HG03575 (cell line): ENCODE measurements at regions not wholly inside any gene's neighbourhood (a gene's known extent, or its start where the extent isn't known, plus 50 kb on each side); places are given as distances from the start of the nearest gene placed in this dataset.
"Not testable (repeated sequence)": the region's sequence is repeated elsewhere in the genome, so short reads cannot be mapped to it uniquely, and the experiment has no call there.

Experiments used
- ATAC-seq: cut with Tn5 transposase; IDR thresholded peaks from one replicate; pipeline ENCODE4 v1.9.1; 2021; ENCODE audit not compliant: unreplicated experiment, insufficient number of reproducible peaks, low FRiP score; ENCODE audit errors: extremely low read depth

DNA sequence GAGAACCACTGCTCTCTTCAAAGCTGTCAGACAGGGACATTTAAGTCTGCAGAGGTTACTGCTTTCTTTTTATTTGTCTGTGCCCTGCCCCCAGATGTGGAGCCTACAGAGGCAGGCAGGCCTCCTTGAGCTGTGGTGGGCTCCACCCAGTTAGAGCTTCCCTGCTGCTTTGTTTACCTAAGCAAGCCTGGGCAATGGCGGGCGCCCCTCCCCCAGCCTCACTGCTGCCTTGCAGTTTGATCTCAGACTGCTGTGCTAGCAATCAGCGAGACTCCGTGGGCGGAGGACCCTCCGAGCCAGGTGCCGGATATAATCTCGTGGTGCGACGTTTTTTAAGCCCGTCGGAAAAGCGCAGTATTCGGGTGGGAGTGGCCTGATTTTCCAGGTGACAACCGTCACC lies 150.8 kb downstream of the FAM170A start:
- ATAC-seq: not testable (repeated sequence)

DNA sequence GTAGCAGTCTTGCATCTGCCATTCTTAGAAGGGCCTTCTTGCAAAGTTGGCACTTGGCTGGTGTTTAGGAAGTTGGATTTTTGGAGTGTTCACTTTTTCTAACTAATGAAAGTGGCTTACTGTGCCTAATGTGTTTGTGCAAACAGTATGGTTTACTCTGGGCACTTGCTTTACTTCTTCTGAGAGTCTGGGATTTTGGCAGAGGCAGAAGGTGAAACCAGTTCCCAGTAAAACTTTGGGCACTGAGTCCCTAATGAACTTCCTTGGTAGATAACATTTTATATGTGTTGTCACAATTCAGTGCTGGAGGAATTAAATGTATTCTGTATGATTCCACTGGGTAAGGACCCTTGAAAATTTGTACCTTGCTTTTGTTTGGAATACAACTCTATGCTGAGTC lies 155.7 kb downstream of the FAM170A start:
- no peak for ATAC-seq

DNA sequence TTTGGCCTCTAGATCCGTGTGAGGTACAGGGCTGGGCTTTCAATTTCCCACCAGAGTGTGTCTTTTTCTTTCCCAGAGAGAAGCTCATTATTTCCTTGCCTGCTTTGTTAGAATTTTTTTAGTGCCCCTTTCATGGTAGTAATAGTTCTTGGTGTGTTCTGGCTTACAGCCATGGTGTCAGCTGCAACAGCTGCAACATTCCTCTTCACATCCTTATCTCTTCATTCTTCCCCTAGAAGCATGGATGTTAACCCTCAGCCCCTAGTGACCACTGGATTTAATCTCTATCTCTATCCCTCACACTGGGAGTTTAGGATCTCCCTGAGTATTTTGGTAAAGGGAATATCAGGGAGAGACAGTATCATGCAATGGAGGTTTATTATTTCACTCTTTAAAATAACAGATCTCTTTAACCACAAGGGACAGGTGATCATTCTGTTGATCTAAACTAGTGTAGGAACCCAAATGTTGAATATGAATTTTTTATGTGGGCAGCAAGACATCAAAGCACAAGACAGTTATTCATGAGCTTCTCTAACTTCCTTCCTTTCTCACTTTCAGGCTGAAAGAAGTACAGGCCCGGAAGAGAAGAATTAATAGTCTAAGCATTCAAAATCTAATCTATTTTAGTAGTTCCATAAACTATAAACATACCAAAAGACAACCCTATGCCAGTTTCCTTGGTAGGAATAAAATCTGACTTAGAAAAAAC lies 160.2 kb downstream of the FAM170A start:
- no peak for ATAC-seq

DNA sequence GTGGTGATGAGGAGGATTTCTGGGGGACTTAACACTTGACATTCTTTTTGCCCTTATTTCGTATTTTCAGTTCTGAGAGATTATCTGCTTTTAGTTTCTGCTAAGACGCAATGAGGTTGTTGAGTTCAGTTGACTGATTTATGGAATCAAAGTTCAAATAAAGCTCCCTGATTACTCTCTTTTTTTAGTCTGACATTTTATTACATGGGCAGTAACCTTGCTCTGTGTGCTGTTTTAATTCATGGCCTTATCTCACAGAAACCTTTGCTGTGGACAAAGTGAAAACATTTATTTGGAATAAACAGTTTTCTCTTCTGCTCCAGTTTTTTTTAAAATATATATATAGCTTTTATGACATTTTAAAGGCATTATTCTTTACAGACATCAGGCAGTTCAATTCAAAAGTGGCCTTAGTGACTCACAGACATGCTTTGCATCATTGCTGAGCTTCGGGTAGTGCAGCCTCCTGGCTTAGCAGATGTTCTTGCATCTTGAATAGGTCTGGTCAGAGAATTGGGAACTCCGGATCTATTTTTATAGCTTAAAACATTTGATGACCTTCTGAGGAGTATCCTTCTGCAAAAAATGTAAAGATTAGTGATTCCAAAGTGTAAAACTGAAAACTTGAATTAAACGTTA lies 162.9 kb downstream of the FAM170A start:
- no peak for ATAC-seq

DNA sequence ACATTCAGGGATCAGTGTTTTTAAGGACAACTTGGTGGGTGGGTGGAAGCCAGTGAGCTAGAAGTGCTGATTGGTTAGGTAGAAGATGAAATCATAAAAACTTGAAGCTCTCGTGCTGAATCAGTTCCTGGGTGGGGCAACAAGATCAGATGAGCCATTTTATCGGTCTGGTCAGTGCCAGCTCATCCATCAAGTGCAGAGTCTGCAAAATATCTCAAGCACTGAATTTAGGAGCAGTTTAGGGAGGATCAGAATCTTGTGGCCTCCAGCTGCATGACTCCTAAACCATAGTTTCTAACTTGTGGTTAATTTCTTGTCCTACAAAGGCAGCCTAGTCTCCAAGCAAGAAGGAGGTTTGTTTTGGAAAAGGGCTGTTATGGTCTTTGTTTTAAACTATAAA lies 166.4 kb downstream of the FAM170A start:
- ATAC-seq: no peak

DNA sequence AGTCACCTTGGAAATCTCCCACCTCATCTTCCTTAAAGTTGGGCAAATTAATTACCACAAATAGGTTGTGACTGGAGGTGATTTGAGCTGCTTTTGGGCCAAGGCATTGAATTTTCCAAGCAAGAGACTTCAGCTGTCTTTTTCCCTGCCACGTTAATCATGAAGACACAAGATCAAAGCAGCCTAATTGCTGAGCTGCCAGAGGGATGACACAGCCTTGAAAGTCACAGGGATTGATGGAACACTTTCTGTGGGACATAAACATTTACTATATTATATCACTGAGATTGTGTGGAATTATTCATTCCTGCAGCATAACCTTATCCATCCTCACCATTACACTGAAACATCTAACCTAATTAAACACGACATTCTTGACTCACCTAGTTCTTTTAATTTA lies 172.2 kb downstream of the FAM170A start:
- no peak for ATAC-seq

DNA sequence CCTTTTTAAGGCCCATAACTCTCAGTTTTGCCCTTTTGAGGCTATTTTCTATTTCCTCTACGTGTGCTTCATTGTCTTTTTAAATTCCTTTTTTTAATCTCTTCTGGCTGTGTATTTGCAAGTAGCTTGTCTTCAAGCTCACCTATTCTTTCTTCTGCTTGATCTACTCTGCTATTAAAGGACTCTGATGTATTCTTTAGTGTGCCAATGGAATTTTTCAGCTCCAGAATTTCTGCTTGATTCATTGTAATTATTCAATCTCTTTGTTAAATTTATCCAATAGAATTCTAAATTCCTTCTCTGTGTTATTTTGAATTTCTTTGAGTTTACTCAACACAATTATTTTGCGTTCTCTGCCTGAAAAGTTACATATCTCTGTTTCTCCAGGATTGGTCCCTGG lies 178.7 kb downstream of the FAM170A start:
- no peak for ATAC-seq

DNA sequence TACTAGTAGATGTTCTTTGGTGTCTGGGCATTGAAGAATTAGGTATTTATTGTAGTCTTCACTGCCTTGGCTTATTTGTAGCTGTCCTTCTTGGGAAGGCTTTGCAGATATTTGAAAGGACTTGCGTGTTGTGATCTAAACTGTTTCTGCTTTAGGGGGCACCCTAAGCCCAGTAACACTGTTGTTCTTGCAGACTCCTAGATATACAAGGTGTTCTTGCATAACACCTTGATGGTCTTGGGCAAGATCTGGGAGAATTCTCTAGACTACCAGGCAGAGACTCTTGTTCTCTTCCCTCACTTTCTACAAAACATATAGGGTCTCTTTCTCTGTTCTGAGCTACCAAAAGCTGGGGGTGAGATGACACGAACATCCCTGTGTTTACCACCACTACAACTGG lies 179.1 kb downstream of the FAM170A start:
- ATAC-seq: no peak

DNA sequence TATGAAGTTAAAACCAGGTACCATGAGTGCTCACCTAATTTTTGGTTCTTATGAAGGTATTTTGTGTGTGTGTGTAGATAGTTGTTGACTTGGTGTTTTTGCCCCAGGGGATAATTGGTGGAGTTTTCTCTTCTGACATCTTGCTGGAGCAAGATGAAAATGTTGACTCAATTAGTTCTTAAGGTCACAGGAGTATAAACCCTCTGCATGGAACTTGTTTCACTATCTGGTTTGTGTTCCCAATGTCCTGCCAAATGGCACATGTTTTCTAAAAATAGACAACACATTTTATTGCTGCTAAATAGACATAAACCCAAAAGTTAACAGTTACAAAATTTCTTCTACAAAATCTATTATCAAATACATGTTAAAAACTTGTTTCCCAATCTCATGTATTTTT lies 180.9 kb downstream of the FAM170A start:
- no peak for ATAC-seq

DNA sequence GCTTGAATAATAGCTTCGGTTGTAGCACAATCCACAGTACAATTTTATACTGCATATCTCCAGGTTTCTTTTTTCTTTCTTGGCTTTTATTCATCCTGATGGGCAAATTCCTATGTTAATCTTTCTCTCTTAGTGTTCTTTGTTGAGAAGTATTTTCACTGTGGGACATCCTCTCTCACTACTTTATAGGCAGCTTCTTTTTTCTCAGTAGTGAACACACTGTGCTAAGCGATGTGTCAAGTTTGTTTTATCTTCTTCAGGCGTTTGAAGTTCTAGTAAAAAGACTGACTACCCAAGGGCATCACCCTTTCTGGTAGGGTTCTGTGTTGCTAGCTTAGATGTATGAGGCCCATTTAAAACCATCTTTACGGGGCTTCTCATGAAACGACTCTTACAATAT lies 182.1 kb downstream of the FAM170A start:
- ATAC-seq: no peak

DNA sequence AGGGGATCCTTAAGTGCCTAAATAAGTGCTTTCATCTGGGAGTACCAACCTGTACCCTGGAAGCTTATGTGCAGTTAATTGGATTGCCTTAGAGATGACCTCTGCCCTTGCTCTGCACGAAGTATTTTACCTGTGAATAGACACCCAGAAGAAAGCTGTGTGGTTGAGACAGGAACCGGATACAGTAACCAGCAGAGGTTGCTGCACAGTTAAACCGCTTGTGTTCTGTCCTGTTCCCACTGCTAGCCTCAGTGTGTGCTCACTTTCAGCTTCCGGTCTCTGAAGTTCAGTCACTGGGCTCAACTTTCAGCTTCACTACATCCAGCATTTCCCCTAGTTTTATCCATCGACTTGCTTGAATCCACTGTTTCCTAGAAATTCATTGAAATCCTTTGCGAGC lies 185.3 kb downstream of the FAM170A start:
- no peak for ATAC-seq

DNA sequence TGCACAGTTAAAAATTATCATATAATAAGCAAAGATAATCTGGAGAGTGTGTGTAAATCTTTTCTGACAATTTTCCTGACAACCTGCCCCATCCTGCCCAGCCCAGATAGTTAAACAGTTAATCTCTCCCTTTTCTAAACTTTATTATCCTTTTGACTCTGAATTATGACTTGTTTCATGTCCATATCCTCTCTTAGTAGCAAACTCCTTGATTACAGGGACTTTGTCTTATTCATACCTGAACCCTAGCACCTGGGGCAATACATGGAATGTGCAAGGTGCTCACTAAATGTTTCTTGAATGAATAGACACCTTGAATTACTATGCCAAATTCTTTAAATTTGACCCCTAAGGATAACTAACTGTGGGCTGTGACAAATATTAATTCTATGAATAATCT lies 186.7 kb downstream of the FAM170A start:
- ATAC-seq: no peak

DNA sequence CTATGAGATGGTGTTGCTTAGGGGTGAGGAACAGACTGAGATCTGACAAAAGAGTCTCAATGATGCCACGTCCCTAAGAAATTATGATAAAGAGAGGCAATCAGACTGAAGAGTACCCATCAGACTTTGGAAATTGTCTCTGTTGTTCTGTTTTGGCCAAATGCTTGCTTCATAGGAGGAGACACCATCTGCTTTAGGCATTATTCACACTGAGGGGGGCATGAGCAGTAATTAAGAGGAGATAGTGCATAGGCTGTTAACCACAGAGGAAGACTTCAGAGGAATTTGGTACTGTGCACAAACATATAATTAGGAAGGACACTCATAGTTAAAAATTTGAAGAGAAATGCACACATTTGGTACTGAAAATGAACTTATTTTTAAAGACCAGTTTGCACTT lies 190.7 kb downstream of the FAM170A start:
- ATAC-seq: no peak

DNA sequence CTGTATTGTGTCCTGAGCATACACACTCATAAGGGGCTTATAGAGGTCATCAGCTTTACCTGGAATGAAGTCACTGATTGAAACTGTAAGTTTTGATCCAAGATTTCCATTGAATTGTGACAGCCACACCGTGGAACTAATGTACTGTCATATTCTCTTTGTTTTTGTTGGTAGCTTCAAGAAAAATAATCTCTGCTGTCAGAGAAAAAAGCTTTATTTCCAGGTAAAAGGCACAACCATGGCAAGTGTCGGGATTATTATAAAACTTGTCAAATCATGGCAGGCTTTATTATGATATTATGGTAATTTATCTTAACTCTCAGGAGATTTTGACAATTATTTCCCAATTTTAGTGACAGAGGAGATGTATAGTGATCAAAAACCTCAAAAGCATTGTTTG lies 191.2 kb downstream of the FAM170A start:
- ATAC-seq: no peak

DNA sequence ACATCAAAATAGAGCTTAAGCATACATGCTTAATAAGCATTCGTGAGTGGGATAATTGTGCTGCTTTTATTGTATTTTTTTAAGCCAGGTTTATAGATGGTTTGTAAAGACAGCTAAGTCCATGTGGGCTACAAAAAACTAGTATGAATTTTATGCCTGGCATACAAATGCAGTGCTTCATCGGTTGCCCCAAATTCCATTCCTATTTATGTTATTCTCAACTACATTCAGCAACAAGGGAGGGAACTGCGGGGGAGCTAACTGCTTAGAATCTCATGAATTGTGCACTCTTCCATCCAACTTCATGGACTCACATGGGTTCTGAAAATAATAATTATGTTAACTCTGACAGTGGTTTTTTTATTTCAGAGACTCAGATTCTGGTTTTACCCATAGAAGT lies 199.2 kb downstream of the FAM170A start:
- no peak for ATAC-seq

DNA sequence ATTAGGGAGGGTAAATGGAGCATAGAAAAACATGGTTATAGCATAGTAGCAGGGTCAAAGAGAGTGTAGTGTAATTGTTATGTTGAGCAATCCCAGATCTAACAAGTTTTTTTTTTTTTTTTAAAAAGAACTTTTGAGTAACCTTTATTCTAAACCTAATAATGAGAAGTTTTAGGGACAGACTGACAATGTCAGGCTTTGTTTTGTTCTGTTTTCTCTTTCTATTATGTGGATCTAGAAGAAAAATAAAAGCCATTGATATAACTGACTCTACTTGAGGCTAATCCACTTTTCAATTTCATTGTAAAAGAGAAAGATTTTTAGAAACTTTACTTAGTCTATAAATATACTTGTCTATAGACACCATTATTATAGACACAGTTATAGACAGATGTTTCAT lies 200.0 kb downstream of the FAM170A start:
- no peak for ATAC-seq

DNA sequence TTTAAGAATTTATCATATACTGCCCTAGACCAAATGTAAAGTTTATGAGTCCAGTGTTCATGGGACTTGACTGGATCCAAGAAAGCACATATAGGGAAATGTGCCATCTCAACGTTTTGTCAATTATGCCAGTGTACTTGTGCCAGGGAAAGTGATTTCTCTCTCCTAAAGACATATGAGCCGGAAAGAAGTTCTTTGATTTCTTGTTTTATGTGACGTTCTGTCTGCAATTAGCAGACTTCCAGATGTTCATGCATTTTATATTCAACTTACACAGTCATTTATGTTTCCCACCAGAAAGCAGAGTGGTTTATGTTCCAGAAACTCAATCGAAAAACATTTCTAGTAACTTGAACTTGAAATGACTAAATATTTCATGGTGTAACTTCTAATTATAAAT lies 203.8 kb downstream of the FAM170A start:
- no peak for ATAC-seq

DNA sequence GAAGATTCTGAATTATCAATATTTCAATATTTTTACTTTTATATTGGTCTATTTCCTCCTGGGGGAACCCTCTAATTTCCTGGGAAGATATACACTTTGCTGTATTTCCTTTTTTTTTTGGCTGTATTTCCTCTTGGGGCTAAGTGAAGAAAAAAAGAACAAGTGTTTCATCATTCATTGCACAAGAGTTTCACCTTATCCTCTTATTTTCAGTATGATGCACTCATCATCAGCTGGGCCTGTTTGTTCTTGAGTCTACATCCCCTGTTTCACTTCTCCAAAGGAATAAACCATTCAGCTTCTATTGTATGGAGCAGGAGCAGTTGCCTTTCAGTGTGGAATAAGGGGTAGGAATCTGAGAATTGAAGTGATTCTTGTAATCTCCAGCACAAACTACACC lies 210.8 kb downstream of the FAM170A start:
- no peak for ATAC-seq

DNA sequence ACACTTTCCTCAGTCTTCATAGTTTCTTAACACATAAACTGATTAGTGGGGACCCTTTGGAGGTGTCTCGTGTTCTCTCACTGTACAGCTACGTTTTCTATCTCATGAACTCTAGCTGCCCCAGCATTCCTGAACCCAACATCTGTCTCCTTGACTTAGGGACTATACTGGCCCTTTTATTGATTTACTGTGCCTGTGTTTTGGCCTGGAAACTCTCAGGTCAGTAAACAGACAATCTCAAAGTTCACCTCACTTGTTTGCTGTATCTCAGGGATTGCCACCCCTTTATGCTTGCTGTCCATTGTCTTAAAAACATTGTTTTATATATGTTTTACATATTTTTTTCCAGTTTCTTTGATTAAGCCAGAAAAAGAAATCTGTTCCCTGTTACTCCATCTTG lies 222.8 kb downstream of the FAM170A start:
- ATAC-seq: no peak

DNA sequence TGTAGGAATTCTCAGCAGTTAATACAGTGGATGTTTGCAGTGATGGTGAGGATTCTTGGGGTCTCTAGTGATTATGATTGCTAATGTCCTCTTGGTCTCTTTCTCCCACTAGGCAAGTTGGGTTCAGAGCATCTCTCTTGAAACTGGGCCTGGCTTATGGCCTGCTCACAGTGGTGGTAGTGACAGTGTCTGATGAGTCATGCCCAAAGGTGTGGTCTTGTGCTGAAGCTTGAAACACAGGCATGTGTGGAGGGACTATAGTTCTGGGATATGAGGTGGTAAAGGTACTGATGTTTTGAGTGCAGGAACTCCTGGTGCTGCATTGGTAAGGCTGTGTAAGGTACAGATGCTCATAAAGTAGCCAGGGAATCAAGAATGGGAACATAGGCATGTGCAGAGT lies 231.1 kb downstream of the FAM170A start:
- no peak for ATAC-seq

DNA sequence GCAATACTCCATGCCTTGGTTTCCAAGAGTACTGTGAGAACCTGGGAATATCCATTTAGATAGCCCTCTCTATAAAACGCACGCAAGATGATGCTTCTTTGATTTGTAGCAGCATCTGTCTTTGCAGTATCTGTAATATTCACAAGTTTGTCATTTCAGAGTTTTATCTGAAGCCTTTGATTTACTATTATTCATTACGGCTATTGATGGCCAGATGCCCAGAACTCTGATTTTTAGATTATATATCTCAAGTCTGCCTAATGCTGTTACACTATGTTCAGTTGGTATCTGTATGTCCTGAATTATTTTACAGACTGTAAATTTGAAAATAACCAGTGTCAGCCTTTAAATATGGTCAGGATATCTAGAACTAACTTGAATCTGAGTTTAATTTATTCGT lies 233.3 kb downstream of the FAM170A start:
- no peak for ATAC-seq
